Kidney (tissue), 13 donors: ENCODE measurements at regions not wholly inside any gene's neighbourhood (a gene's known extent, or its start where the extent isn't known, plus 50 kb on each side); places are given as distances from the start of the nearest gene placed in this dataset.

ENCODE experiments used
- DNase-seq, 5 donors: peaks; one replicate each; pipeline ENCODE4 v3.0.0-alpha.2; 2013 to 2020
- FAIRE-seq: peaks from 2 replicates; lab custom pipeline; 2012; peaks lifted over from hg19 to GRCh38; lab: Jason Lieb, UNC
- H3K27ac ChIP-seq, 2 donors: one replicate each; pipeline ENCODE4 v1.7.0; 2013; ENCODE audit warnings: low read depth in 2 of 2, low read length in 2 of 2, inconsistent platforms in 1 of 2
- H3K27me3 ChIP-seq: one replicate; pipeline ENCODE4 v1.7.1; 2013; ENCODE audit warnings: low read length, inconsistent platforms; ENCODE audit not compliant: control insufficient read depth, insufficient read depth
- H3K36me3 ChIP-seq, 3 donors: one replicate each; pipeline versions ENCODE4 v1.7.0 to v1.7.1; 2013; ENCODE audit warnings: low read length in 3 of 3, control low read depth in 1 of 3, inconsistent platforms in 1 of 3; ENCODE audit not compliant: insufficient read depth in 3 of 3, control insufficient read depth in 2 of 3
- H3K4me1 ChIP-seq, 3 donors: one replicate each; pipeline versions ENCODE4 v1.7.0 to v1.7.1; 2013; ENCODE audit warnings: low read length in 3 of 3, inconsistent platforms in 1 of 3, low read depth in 1 of 3; ENCODE audit not compliant: control insufficient read depth in 2 of 3, insufficient read depth in 2 of 3
- H3K4me3 ChIP-seq, 3 donors: one replicate each; pipeline versions ENCODE4 v1.7.0 to v1.8.1; 2013; ENCODE audit warnings: low read length in 3 of 3, control low read depth in 1 of 3, inconsistent platforms in 1 of 3
- H3K9ac ChIP-seq, 3 donors: one replicate each; pipeline versions ENCODE4 v1.7.0 to v1.7.1; 2013; ENCODE audit warnings: low read length in 3 of 3, control low read depth in 1 of 3, inconsistent platforms in 1 of 3
- H3K9me3 ChIP-seq, 3 donors: one replicate each; pipeline versions ENCODE4 v1.7.0 to v1.7.1; 2013; ENCODE audit warnings: low read length in 3 of 3, control low read depth in 1 of 3, inconsistent platforms in 1 of 3; ENCODE audit not compliant: control insufficient read depth in 2 of 3, insufficient read depth in 1 of 3
- intact Hi-C: fragments of 100-400 bp; cut with DNase I; formaldehyde crosslinking; loops from one replicate; pipeline ENCODE4 v1.11.1; 2022
- TF ChIP-seq, protein P1 (sequence below): IDR thresholded peaks from 3 replicates; pipeline ENCODE4 v1.5.1; 2012; ENCODE audit warnings: mild to moderate bottlenecking, moderate library complexity, borderline replicate concordance; ENCODE audit not compliant: insufficient read depth; ENCODE audit errors: extremely low read depth
- donor health status: control.
- donor health status: control.
- donor health status: control.
- donor health status: control.
- donor health status: control.
- donor health status: DM: yes; HTN: yes; CAD: no.
- donor health status: Normal renal cell carcinoma (clear cell type).

DNA sequence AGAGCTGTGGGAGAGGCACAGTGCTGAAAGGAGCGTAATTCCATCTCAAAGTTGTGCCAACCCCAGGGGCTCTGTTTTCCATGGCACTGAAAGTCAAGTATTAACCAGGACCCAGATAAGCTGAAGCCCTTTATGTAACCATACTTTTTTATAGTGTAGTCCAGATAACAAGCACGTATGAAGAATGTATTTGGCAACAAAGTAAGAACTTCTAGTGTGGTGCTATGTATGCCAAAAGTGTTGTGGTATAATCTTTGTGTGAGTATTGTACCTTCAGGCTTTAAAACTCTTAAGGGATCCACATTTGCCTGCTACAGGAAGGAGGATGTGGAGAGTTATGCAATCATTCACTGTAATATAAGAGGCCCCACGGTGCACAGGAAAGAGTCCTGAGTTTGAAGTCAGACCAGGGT lies 129.4 kb downstream of the IBTK start:
- Histone ChIP-seq H3K9me3 (no peaks in the 10 kb centered on the region), H3K27me3 (no peaks in the 10 kb centered on the region), H3K9ac (no peak overlapping the region), H3K4me1 (no peaks in the 10 kb centered on the region), H3K36me3 (no peaks in the 10 kb centered on the region), H3K4me3 (no peak overlapping the region), H3K27ac (no peak overlapping the region)
- no peak for FAIRE-seq
- DNase-seq, result no peak
- intact Hi-C loops, result no loop called here
- TF ChIP-seq, protein P1, sequence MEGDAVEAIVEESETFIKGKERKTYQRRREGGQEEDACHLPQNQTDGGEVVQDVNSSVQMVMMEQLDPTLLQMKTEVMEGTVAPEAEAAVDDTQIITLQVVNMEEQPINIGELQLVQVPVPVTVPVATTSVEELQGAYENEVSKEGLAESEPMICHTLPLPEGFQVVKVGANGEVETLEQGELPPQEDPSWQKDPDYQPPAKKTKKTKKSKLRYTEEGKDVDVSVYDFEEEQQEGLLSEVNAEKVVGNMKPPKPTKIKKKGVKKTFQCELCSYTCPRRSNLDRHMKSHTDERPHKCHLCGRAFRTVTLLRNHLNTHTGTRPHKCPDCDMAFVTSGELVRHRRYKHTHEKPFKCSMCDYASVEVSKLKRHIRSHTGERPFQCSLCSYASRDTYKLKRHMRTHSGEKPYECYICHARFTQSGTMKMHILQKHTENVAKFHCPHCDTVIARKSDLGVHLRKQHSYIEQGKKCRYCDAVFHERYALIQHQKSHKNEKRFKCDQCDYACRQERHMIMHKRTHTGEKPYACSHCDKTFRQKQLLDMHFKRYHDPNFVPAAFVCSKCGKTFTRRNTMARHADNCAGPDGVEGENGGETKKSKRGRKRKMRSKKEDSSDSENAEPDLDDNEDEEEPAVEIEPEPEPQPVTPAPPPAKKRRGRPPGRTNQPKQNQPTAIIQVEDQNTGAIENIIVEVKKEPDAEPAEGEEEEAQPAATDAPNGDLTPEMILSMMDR, result no peak

- H3K9me3 ChIP-seq, result no peaks in the 10 kb centered on the region
- H3K9ac ChIP-seq, result no peak overlapping the region
- TF ChIP-seq, protein P1, result no peak
- intact Hi-C loops, result no loop called here
- H3K36me3 ChIP-seq, result no peaks in the 10 kb centered on the region
- no peak overlapping the region for H3K4me3 ChIP-seq
- H3K27me3 ChIP-seq, result no peaks in the 10 kb centered on the region
- H3K4me1 ChIP-seq, result no peaks in the 10 kb centered on the region
- FAIRE-seq, result no peak
- DNase-seq, result no peak
- no peak overlapping the region for H3K27ac ChIP-seq
Measured at GRCh38 chr6:82114748-82115147, 132.8 kb downstream of the IBTK start.

- Histone ChIP-seq H3K9me3 (peaks cover 0 to 6% (median 0%) of the 10 kb centered on the region in 3 donors), H3K27me3 (no peaks in the 10 kb centered on the region), H3K9ac (no peak overlapping the region), H3K4me3 (no peak overlapping the region), H3K4me1 (no peaks in the 10 kb centered on the region), H3K27ac (no peak overlapping the region), H3K36me3 (no peaks in the 10 kb centered on the region)
- intact Hi-C loops, result no loop called here
- TF ChIP-seq, protein P1, result no peak
- DNase-seq, result no peak
- no peak for FAIRE-seq
Measured at GRCh38 chr6:82113231-82113630, 134.3 kb downstream of the IBTK start.

DNA sequence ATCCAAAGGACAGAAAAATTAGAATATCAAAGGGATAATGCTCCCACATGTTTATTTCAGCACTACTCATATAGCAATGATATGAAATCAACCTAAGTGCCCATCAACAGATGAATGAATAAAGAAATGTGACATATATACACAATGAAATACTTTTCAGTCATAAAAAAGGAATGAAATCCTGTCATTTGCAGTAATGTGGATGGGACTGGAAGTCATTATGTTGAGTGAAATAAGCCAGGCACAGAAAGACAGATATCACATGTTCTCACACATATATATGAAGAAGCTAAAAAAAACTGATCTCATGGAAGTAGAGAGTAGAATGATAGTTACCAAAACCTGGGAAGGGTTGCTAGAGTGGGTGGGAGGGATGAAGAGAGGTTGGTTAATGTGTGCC lies 135.7 kb downstream of the IBTK start:
- intact Hi-C loops, result no loop called here
- H3K9ac ChIP-seq, result no peak overlapping the region
- no peaks in the 10 kb centered on the region for H3K4me1 ChIP-seq
- H3K36me3 ChIP-seq, result no peaks in the 10 kb centered on the region
- H3K4me3 ChIP-seq, result no peak overlapping the region
- FAIRE-seq (no peak), DNase-seq (no peak)
- peaks cover 0 to 6% (median 0%) of the 10 kb centered on the region in 3 donors for H3K9me3 ChIP-seq
- no peaks in the 10 kb centered on the region for H3K27me3 ChIP-seq
- H3K27ac ChIP-seq, result no peak overlapping the region
- TF ChIP-seq, protein P1, result no peak
